Peyer's patch (tissue), 4 donors: ENCODE measurements at regions not wholly inside any gene's neighbourhood (a gene's known extent, or its start where the extent isn't known, plus 50 kb on each side); places are given as distances from the start of the nearest gene placed in this dataset.

Experiments
- DNase-seq, 3 donors: peaks; one replicate each; pipeline ENCODE4 v3.0.0-alpha.2; 2017 to 2019
- H3K27ac ChIP-seq, 4 donors: fragments of 200-600 bp; sonication (generic); one replicate each; pipeline ENCODE4 v1.5.1; 2016 to 2019
- H3K27me3 ChIP-seq, 2 donors: fragments of 200-600 bp; sonication (generic); one replicate each; pipeline ENCODE4 v1.5.1; 2019
- H3K36me3 ChIP-seq, 3 donors: fragments of 200-600 bp; sonication (generic); one replicate each; pipeline ENCODE4 v1.5.1; 2016 to 2019
- H3K4me1 ChIP-seq, 4 donors: fragments of 200-600 bp; sonication (generic); one replicate each; pipeline ENCODE4 v1.5.1; 2016 to 2019
- H3K4me3 ChIP-seq, 4 donors: fragments of 200-600 bp; sonication (generic); 1 replicate in 3 of 4; 2 replicates in 1 of 4; pipeline ENCODE4 v1.5.1; 2016 to 2019; ENCODE audit warnings: mild to moderate bottlenecking in 1 of 4
- H3K9me3 ChIP-seq, 4 donors: fragments of 200-600 bp; sonication (generic); one replicate each; pipeline ENCODE4 v1.5.1; 2016 to 2019; ENCODE audit warnings: mild to moderate bottlenecking in 1 of 4
- POLR2A ChIP-seq, 2 donors: fragments of 450-650 bp; IDR thresholded peaks; one replicate each; pipeline ENCODE4 v1.5.1; 2017; ENCODE audit warnings: antibody characterized with exemption in 2 of 2, mild to moderate bottlenecking in 2 of 2, moderate library complexity in 2 of 2
- TF ChIP-seq, protein P1 (sequence below), 6 experiments: fragments of 450-650 bp in 4 of 6; fragments of 200-600 bp in 2 of 6; sonication (generic) in 1 of 6; IDR thresholded peaks; one replicate each; pipeline ENCODE4 v1.5.1; 2017 to 2019; ENCODE audit warnings: antibody characterized with exemption in 6 of 6, mild to moderate bottlenecking in 3 of 6, moderate library complexity in 1 of 6

DNA sequence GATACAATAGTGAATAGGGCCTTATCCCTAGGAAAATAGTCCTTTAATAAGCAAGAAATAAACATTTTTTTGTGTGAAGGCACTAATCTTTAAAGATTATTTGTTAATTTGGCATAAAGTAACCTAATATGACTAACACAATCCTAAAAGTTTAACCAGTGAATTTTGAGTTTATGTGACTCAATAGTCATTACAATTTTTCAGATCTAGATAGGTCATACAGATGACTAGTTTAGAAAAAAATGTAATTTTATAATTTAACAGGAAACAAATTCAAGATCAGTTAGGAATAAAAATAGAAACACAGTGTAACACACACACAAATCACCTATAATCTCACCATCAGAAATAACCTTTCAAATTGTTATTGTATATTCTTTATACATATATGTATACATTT lies 620.7 kb upstream of the ALCAM start:
- H3K4me1 ChIP-seq = no peaks in the 10 kb centered on the region
- no peak overlapping the region for H3K27ac ChIP-seq
- no peaks in the 10 kb centered on the region for H3K36me3 ChIP-seq
- no peak overlapping the region for H3K4me3 ChIP-seq
- no peak for TF ChIP-seq POLR2A (IDR thresholded peaks at IDR 0.05)
- TF ChIP-seq, protein P1, sequence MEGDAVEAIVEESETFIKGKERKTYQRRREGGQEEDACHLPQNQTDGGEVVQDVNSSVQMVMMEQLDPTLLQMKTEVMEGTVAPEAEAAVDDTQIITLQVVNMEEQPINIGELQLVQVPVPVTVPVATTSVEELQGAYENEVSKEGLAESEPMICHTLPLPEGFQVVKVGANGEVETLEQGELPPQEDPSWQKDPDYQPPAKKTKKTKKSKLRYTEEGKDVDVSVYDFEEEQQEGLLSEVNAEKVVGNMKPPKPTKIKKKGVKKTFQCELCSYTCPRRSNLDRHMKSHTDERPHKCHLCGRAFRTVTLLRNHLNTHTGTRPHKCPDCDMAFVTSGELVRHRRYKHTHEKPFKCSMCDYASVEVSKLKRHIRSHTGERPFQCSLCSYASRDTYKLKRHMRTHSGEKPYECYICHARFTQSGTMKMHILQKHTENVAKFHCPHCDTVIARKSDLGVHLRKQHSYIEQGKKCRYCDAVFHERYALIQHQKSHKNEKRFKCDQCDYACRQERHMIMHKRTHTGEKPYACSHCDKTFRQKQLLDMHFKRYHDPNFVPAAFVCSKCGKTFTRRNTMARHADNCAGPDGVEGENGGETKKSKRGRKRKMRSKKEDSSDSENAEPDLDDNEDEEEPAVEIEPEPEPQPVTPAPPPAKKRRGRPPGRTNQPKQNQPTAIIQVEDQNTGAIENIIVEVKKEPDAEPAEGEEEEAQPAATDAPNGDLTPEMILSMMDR (IDR thresholded peaks at IDR 0.05) = no peak
- no peak for DNase-seq
- no peaks in the 10 kb centered on the region for H3K27me3 ChIP-seq
- no peaks in the 10 kb centered on the region for H3K9me3 ChIP-seq

DNA sequence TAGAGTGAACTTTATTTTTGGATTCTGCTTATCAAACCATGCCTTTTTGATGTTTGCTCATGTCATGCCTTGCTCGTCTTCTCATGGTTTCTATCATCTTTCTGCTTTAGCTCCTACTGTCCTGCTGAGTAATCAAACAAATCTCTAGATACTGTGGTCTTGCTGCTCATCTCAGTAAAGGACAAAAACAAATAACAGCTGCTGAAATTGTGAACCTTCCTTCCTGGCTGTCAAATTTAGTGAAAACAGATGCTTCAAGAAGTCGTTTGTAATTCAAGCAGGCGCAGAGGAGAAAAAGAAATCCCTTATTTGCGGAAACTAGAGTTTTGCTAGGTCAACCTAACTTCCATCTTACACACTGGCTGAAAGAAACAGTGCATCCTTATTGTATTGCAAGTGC lies 616.1 kb upstream of the ALCAM start:
- Histone ChIP-seq H3K36me3 (no peaks in the 10 kb centered on the region), H3K27me3 (no peaks in the 10 kb centered on the region), H3K4me3 (no peak overlapping the region), H3K9me3 (no peaks in the 10 kb centered on the region), H3K4me1 (no peaks in the 10 kb centered on the region), H3K27ac (no peak overlapping the region)
- DNase-seq = no peak
- TF ChIP-seq, protein P1 (IDR thresholded peaks at IDR 0.05) = no peak
- no peak for TF ChIP-seq POLR2A (IDR thresholded peaks at IDR 0.05)

DNA sequence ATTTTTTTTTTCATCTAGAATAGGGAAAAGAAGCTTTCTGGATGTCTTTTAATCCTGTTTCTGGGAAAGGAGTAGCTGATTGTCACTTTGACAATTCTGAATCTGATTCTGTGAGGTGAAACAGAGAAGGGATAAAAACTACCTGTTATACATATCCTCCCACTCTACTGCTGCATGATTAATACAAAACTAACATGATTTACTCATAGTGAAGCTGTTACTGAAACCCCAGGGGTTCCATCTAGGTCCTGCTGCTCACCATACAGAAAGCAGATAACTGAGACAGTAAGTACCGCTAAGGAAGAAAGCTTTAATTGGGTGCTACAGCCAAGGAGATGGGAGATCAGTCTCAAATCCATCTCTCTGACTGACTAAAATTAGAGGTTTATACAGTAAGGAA lies 610.9 kb upstream of the ALCAM start:
- Histone ChIP-seq H3K27ac (no peak overlapping the region), H3K4me1 (no peaks in the 10 kb centered on the region), H3K27me3 (no peaks in the 10 kb centered on the region), H3K9me3 (no peaks in the 10 kb centered on the region), H3K4me3 (no peak overlapping the region), H3K36me3 (no peaks in the 10 kb centered on the region)
- TF ChIP-seq, protein P1 (IDR thresholded peaks at IDR 0.05) = no peak
- no peak for TF ChIP-seq POLR2A (IDR thresholded peaks at IDR 0.05)
- no peak for DNase-seq

DNA sequence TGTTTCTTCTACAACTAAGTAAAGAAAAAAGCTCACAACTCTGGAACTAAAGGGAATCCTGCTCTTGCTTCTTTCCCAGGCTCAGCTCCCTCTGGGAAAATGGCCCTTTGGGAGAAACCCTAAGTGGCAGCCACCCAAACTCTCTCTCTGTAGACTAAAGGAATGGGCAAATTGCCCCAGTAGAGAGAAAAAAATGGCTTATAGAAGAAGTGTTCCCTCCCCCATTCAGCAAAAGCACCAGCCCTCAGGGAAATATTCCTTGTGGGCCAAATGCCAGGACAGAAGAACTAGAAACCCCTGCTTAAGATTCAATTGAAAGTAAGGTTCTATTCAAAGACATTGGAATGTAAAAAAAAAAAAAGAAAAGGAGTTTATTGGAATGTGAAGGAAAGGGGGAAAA lies 603.7 kb upstream of the ALCAM start:
- TF ChIP-seq, protein P1 (IDR thresholded peaks at IDR 0.05) = no peak
- TF ChIP-seq POLR2A (IDR thresholded peaks at IDR 0.05) = no peak
- DNase-seq = no peak
- Histone ChIP-seq H3K9me3 (no peaks in the 10 kb centered on the region), H3K36me3 (no peaks in the 10 kb centered on the region), H3K27me3 (no peaks in the 10 kb centered on the region), H3K4me3 (no peak overlapping the region), H3K27ac (no peak overlapping the region), H3K4me1 (no peaks in the 10 kb centered on the region)

DNA sequence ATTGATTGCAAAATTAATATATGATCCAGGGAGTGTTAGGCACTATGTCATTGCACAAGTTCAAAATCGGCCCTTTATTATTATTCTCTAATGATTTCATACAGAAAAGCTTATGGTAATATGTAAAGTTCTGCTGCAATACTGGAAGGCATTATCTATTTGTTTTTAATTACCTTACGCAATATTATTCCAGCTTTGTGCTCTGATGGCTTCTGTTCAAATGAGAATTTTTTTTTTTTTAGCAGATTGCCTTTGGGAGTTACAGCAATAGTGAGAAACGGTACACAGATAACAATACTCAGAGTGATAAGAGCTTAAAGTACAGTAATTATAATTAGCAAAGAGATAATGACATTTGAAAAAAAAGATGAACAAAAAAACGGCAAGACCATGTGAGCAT lies 602.2 kb upstream of the ALCAM start:
- DNase-seq = no peak
- TF ChIP-seq POLR2A (IDR thresholded peaks at IDR 0.05) = no peak
- TF ChIP-seq, protein P1 (IDR thresholded peaks at IDR 0.05) = no peak
- H3K27me3 ChIP-seq = no peaks in the 10 kb centered on the region
- no peaks in the 10 kb centered on the region for H3K36me3 ChIP-seq
- no peak overlapping the region for H3K4me3 ChIP-seq
- no peak overlapping the region for H3K27ac ChIP-seq
- no peaks in the 10 kb centered on the region for H3K9me3 ChIP-seq
- no peaks in the 10 kb centered on the region for H3K4me1 ChIP-seq

DNA sequence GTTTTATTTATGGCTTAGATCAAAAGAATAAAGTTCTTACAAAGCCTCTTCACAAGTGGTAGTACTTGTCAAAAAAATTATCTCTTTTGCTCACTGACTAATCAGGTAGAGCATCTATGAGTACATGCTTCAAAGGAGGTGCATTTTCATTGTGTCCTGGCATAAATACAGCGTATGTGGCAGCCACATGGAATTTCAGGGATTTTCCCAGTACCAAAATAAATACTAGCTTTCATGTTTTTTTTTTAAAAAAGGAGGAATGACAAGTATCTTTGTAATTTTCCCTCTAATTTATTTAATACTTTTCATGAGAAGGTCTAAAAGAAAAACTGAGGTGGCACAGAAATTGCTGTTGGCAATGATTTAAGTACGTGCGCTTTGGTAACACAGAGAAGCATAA lies 597.8 kb upstream of the ALCAM start:
- H3K4me1 ChIP-seq = no peaks in the 10 kb centered on the region
- H3K4me3 ChIP-seq = no peak overlapping the region
- no peaks in the 10 kb centered on the region for H3K27me3 ChIP-seq
- TF ChIP-seq, protein P1 (IDR thresholded peaks at IDR 0.05) = no peak
- no peak for TF ChIP-seq POLR2A (IDR thresholded peaks at IDR 0.05)
- H3K9me3 ChIP-seq = no peaks in the 10 kb centered on the region
- no peak overlapping the region for H3K27ac ChIP-seq
- no peaks in the 10 kb centered on the region for H3K36me3 ChIP-seq
- DNase-seq = no peak
